GM21737 (cell line): ENCODE measurements at regions not wholly inside any gene's neighbourhood (a gene's known extent, or its start where the extent isn't known, plus 50 kb on each side); places are given as distances from the start of the nearest gene placed in this dataset.

Source experiments
- ATAC-seq: cut with Tn5 transposase; IDR thresholded peaks from one replicate; pipeline ENCODE4 v1.9.1; 2021; ENCODE audit warnings: mild to moderate bottlenecking, moderate library complexity; ENCODE audit not compliant: unreplicated experiment

DNA sequence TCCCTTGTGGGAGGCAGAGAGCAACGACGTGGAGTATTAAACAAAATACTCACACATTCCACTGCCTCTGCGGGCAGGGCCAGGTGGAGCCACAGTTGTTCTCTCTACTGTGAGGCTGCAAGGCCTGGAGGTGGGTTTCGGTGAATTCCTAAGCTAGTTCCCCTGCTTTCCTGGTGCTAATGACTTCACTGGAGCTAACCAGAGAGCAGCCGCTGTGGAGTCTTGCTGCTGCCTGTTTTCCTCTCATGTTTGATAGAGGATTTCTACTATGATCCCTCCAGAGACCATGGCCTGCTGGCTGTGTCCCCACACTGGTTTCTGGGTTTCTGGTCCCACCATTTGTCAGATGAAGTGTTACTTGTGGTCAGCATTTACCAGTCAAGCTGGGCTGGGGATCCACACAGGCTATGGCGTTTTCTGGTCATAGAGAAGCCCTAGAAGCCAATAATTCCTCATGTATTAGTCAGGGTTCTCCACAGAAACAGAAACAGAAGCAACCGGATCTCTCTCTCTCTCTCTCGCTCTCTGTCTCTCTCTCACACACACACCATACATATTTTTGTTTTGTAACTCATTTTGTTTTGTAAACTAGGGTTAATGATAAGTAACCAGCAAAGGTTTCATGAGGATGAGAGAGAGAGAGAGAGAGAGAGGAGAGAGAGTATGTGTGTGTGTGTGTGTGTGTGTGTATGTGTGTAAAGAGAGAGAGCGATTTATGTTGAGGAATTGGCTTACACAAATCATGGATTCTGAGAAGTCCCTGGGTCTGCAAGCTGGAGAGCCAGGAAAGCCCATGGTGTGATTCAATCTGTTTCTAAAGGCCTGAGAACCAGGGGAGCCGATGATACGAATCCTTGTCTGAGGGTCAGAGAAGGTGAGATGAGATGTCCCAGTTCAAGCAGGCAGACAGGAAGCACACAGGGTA lies 403.0 kb downstream of the GADD45G start:
- no peak for ATAC-seq

DNA sequence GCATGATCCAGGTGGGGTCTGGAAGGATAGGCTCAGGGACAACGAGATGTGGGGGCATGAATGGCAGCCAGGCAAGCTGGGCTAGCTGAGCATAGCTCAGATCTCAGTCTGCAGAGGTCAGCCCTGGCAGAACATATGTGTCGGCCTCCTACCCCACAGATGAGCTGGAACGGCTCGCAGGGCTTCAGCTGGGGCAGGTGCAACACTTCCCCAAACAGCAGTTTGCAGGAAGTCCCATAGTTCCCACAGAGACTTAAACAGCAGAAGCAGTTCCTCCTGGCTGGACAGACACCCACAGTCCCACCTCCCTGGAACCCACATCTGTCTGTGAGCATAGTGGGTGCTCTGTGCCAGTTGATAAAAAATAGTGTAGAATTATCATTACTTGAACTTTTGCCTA lies 404.6 kb downstream of the GADD45G start:
- peak; percentile 53 for ATAC-seq

DNA sequence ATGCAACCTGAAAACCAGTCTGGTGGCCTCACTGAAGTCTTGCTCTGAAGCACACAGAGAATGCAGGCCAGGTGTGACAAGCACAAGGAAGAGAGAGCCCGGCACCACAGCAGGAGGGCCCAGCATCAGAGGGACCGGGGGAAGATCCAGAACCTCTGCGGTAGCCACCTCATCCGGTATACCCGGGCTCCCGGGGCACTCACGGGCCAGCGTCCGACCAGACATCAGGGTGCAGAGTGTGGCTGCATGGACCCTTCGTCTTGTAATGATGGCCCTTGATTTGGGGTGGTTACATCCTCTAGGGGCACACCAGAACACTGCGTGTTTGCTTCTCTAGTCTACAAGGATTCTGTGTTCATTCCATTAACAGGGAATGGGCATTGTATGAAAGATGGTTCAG lies 406.0 kb downstream of the GADD45G start:
- no peak for ATAC-seq

DNA sequence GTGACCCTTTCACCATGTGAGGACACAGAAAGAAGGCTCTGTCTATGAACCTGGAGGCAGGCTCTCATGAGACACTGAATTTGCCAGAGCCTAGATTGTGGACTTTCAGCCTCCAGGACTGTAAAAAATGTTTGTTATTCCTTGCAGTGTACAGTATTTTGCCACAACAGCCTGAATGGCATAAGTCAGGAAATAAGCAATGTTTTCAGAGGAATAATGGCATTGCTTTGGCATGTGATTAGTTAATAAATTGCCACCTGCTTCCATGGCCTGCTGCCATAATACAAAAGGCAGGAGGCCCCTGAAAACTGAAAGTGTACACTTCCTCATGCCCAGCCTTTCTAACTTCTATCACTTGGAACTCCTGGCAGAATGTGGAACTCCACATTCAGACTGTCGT lies 408.1 kb downstream of the GADD45G start:
- no peak for ATAC-seq

DNA sequence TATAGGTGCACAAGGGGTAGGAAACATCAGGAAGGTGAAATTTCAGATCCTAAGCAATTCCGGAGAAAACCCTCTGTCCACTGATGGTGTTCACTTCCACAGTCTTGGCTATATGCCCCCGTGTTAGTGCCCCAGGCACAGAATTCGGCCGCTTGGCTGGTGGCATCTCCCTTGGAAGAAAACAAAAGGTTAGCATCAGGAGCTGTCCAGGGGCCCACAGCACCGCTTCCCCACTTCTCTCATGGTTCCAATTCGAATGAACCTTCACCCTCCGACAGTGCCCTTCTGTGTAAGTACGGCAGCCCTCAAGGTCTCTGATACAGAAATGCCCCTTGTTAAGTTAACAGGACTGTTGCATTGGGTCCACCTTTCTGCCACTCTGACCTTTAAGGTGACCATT lies 409.0 kb downstream of the GADD45G start:
- no peak for ATAC-seq

DNA sequence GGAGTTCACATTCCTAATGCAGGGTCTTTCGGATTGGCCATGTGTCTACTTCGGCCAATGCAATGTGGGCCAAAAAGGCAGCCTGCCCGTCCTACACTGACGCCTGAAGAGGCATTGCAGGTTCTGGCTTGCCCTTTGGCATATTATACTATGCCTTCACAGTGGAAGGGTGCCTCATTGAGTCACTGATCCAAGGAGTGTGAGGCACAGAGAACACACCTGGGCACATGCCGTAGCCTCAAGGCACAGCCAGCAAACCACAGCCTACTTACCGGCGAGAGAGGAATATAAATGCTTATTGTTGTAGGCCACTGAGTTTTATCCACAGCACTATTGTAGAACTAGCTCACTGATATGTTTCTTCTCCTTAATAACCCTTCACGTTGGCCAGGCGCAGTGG lies 409.6 kb downstream of the GADD45G start:
- ATAC-seq = no peak

DNA sequence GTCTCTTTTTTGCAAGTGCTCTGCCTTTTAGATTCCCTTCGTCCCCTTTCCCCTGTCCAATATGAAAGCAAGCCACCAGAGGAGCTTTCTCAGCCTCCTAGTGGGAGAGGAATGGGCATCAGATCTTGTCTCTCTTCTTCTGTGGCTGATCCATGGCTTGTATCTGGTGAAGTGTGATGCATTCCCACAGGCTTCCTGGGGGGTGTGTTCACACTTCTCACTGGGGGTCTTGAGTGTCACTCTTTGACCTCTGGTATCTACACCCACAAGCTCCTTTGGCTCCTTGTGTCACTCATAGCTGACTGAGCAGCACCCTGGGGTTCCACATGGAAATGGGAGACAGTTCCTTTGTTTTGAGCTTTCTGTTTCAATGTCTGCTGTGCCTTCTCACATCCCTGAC lies 411.5 kb downstream of the GADD45G start:
- no peak for ATAC-seq

DNA sequence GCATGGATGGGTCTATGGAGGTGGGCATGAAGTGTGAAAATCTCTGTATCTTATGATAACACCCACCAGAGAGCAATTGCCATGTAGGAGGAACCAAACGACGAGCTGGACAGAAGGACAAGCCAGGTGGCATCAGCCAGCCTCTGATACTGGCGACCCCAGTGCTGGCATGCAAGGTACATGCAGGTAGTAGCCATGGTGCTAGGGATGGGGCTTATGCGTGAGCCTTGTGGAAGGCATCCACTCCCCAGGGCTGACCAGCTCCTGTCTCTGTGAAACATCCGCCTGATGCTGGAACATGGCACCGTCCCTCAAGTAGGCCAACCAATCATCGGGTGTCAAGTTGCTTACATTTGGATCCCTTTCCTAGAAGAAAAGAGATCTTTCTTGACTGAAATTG lies 412.9 kb downstream of the GADD45G start:
- ATAC-seq = no peak

DNA sequence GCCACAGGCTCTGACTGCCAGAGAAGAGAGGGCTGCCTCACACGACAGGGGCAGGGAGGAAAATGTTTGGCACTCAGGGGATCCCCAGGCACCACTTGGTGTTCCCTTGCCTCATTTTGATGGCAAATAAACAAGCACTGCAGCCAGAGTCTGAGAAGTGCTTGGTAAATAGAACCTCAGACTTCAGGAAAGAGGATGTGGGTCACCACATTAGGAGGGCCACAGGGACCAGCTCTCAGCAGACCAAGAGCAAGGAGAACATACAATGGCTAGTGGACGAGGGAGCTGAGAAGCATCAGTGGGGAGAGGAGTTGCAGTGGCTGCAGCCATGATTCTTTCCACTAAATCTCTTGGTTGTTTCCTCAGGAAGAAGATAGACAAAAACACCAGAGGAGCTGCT lies 413.9 kb downstream of the GADD45G start:
- ATAC-seq = no peak

DNA sequence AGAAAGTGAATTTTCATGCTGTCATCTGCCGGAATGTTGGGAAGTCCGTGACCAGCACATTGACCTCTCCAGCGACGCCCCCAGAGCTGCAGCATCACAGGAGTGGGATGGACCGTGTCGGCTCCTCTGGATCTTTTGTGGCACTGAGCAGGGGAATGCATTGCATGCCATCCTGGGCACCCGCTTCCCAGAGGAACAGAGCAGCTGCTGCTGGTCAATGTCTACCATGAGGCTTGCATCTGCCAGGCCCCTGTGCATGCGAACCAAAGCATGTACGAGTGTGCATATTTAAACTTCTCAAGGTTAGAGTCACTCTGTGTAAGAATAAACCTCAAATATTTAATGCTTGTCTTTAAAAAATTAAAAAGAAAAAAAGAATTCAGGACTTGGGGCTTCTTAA lies 414.8 kb downstream of the GADD45G start:
- ATAC-seq = no peak

DNA sequence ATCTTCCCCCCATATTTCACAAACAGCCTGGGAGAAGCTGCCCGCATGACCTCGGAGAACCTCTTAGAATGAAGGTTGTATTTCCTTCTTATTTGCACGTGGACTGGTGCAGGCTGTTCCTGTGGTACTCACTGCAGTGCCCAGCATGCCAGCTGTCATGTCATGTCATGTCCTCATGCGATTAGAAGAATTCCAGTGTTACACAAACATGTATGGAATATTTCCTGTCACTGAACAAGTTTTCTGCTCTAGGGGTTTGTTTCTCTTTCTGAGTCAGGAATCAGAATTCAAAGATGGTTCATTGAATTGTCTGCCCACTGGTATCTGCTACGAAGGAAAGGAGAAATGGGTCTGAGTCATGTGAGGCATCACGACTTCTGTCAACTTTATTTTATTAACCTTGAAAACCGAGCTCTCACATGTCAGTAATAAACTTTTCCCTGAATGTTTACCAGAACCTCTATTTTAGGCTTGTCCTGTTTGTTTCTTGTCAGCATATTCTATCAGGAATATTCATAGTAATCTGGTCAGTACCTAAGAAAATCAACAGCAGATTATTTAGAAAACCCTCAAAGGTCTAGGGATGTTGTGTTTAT lies 415.6 kb downstream of the GADD45G start:
- no peak for ATAC-seq

DNA sequence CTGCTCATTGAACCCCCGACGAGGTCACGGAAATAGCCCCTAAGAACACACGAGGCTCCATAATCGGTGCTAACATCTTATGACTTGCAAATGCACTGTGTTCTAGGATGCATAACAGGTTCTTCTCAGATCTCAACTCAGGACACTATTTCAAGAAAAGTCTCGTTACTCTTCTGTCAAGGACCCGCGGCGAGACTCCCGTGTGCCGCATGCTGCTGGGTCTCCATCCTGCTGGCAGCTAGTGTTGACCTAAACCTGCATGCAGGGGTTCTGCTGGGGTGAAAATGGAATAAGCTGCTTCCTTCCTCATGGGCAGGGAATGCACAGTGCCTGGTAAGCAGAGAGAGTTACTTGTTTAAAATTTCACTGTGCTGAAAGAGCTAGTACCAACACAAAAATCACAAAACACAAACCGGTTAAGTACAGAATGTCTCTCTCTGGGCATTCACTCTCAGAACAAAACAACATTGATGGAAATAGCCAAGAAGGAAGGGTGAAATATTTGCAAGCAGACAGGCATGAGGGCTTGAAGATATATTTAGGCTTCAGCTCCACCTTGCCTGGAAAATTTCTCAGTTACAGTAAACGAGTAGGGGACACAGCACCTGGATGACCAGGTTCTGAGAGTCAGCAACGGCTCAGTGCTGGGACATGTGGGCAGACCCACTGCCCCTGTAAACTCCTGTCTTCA lies 416.5 kb downstream of the GADD45G start:
- ATAC-seq = no peak

DNA sequence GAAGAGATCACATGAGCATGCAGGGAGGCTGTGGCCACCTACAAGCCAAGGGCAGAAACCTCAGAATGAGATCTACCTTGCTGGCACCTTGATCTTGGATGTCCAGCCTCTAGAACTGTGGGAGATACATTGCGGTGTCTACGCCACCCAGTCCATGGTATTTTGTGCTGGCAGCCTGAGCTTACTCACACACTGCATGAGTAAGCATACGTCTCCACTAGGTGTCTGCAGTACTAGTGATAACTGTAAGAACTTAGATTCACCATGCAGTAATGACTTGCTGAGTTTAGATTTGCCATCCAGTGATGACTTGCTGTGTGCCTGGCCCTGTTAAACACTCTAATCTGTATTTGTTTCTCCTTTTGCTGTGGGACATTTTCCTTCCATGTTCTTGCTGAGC lies 417.7 kb downstream of the GADD45G start:
- ATAC-seq = no peak

DNA sequence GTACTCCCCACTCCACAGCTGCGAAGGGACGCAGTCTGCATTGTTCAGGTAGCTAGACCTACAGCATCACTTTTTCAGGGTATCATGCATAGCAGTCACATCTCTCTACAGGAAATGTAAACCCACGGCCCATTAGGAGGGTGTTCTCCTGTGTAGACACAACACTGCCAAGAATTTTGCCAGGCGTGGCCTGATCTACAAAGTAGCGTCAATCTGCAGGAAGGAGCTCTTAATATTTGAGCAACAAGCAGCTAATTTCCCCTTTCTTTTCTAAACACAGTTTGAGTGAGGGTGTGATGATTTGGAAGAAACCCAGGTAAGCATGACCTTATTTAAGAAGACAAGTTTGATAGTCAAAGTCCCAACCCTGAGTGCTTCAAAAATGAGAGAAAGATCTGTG lies 419.0 kb downstream of the GADD45G start:
- no peak for ATAC-seq

DNA sequence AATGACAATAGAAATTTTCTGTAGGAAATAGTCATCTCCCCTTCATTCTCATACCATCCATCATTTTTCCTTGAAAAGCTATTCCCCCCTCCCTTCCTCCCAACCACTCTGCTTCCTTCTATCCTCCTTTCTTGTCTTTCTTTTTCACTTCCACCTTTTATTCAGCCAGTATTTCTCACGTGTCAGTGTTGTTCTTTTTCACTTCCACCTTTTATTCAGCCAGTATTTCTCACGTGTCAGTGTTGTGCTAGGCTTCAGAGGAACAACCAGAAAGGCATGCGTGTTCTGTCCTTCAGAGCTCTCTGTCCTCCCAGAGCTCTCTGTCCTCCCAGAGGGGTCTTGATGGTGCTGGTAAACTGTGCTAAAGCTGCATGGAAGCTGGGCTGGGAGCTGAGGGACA lies 419.6 kb downstream of the GADD45G start:
- no peak for ATAC-seq

DNA sequence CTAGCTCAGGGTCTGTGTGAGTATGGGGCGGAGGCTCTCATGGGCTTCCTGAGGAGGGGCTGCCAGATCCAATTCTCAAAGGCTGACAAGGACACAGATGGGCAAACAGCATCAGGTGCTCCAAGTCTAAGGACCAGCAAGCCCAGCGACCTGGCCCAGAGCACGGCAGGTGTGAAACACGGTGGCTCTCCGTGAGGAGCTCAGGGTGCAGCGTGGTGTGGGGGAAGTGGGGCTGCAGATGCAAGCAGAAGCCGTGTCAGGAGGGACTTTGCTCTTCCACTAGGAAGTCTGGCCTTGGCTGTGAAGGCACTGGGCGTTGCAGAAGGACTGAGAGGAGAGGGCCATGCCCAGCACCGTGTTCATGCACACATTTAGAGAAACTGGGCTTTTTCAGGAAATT lies 420.0 kb downstream of the GADD45G start:
- no peak for ATAC-seq

DNA sequence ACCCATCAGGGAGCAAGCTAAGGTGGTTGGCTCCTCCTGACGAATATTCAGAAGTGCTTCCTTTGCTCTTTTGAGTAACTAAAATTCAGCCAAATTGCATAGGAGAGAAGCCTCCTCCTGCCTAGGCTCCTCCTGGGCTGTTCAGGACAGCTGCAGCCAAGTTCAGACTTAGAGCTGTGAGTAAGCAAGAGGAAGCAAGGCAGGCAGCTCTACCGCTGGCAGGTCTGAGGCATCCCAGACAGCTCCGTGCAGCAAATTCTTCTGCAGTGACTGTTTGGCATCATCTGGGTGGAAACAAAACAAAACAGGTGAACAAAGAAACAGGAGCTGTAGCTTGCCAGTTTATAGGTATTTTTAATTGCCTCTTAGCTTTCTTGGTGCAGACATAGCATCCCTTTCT lies 421.0 kb downstream of the GADD45G start:
- no peak for ATAC-seq

DNA sequence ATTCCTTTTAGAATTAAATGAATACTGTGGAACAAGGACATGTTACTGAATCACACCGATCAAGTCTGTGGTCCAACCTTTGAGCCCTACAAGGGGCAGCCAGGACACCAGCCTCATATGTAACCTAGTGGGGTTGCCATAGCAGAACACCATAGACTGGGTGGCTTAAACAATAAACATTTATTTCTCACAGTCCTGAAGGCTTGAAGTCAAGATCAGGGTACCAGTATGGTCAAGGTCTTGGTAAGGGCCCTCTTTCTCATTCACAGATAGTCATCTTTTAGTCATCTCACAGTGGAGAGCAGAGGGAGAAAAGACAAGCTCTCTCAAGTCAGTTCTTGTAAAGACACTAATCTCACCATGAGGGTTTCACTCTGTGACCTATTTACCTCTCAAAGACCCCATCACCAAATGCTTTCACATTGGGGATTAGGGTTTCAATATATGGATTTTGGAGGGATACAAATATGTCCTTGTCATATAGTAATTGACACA lies 422.5 kb downstream of the GADD45G start:
- ATAC-seq = no peak

DNA sequence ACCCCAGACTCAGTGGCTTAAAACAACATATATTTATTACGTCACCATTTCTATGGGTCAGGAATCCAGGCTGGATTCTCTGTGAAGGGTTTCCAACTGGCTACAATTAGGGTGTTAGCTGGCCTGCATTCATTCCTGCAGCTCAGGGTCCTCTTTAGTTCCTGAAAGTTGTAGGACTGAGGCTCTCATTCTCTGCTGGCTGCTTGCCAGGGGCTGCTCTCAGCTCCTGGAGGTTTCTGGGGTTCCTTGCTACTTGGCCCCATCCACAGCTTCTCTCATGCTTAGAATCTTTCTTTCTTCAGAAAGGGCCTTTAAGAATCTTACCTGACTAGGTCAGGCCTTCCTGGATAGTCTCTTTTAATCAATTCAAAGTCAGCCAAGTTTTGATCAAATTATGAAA lies 424.6 kb downstream of the GADD45G start:
- no peak for ATAC-seq

DNA sequence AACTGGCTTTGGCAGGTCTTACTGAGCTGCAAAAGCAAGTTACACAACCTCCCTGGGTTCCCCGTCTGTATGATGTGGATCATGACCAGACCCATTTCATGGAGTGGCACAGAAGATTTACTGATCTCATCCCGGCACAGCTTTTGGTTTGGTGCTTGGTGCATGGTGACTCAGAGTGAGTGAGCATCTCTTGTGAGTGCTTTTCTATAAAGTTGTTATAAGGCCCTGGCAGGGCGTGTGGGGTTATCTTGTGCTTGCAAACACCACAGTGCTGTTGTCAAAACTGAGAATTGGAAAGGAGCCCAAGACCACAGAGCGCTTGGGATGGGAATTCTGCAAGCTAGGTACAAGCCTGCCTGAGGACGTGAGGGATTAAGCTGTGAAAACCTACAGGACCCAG lies 425.2 kb downstream of the GADD45G start:
- no peak for ATAC-seq

DNA sequence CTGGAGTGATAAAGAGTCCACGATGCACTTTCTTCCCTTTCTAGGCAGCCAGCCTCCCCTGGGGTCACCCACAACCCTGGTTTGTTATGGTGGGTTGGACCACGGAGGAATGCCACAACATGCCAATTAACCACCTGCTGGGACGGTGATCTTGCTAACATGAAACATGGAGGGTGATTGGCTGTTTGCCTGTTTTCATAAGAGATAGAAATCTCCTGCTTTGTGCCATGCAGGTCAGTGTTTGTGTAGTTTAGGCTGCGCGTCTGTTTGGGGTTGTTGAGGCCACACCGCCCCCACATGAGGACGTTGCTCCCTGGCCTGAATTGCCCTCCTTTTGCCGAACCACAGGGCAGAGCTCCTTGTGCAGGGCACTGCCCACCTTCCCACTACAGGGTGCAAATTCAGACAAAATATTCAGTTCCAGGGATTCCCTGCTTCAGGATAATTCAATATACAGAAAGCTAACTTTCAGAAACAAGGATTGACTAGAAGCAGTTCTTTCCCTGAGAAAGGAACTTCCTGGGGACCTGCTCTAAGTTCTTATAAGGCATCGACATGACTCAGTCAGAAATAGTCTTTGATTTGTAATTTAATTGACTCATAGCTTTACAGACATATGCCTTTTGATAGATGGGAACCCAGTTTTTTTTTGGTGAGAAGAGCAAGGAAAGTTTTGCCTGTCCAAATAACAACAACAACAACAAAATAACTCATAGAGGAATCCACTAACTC lies 427.6 kb downstream of the GADD45G start:
- no peak for ATAC-seq
